GM18502 (cell line): ENCODE measurements at regions not wholly inside any gene's neighbourhood (a gene's known extent, or its start where the extent isn't known, plus 50 kb on each side); places are given as distances from the start of the nearest gene placed in this dataset.

Experiments
- ATAC-seq: cut with Tn5 transposase; IDR thresholded peaks from one replicate; pipeline ENCODE4 v1.9.1; 2021; ENCODE audit warnings: mild to moderate bottlenecking; ENCODE audit not compliant: unreplicated experiment, poor library complexity

GRCh38 chr18:77960791-77961410 lies 711.3 kb downstream of the GALR1 start:
- no peak for ATAC-seq

- ATAC-seq, result no peak
These were observed 717.4 kb downstream of the GALR1 start for GRCh38 chr18:77967071-77967470.

GRCh38 chr18:77967791-77968190 lies 718.1 kb downstream of the GALR1 start:
- ATAC-seq, result no peak

GRCh38 chr18:77969972-77970371 lies 720.3 kb downstream of the GALR1 start:
- no peak for ATAC-seq

GRCh38 chr18:77970814-77971213 lies 721.2 kb downstream of the GALR1 start:
- no peak for ATAC-seq

GRCh38 chr18:77973745-77974144 lies 724.1 kb downstream of the GALR1 start:
- ATAC-seq, result no peak

GRCh38 chr18:77974329-77974728 lies 724.7 kb downstream of the GALR1 start:
- ATAC-seq, result no peak

- no peak for ATAC-seq
These were observed 727.7 kb downstream of the GALR1 start for GRCh38 chr18:77977331-77977730.

- ATAC-seq, result no peak
These were observed 730.6 kb downstream of the GALR1 start for GRCh38 chr18:77980275-77980674.

GRCh38 chr18:77981874-77982273 lies 732.2 kb downstream of the GALR1 start:
- ATAC-seq, result no peak

- ATAC-seq, result no peak
These were observed 733.6 kb downstream of the GALR1 start for GRCh38 chr18:77983270-77983669.

- no peak for ATAC-seq
These were observed 734.5 kb downstream of the GALR1 start for GRCh38 chr18:77984178-77984577.

- ATAC-seq, result no peak
These were observed 735.2 kb downstream of the GALR1 start for GRCh38 chr18:77984833-77985232.

- no peak for ATAC-seq
These were observed 736.1 kb downstream of the GALR1 start for GRCh38 chr18:77985526-77986281.

- no peak for ATAC-seq
These were observed 740.5 kb downstream of the GALR1 start for GRCh38 chr18:77990131-77990530.

GRCh38 chr18:77990901-77991300 lies 741.3 kb downstream of the GALR1 start:
- no peak for ATAC-seq

- ATAC-seq, result no peak
These were observed 742.4 kb downstream of the GALR1 start for GRCh38 chr18:77992057-77992456.

GRCh38 chr18:77993188-77993981 lies 743.7 kb downstream of the GALR1 start:
- no peak for ATAC-seq

- ATAC-seq, result no peak
These were observed 745.9 kb downstream of the GALR1 start for GRCh38 chr18:77995593-77995992.

GRCh38 chr18:77996737-77997136 lies 747.1 kb downstream of the GALR1 start:
- no peak for ATAC-seq

GRCh38 chr18:78001811-78002210 lies 752.2 kb downstream of the GALR1 start:
- no peak for ATAC-seq
